C4-2B (cell line): ENCODE measurements at regions not wholly inside any gene's neighbourhood (a gene's known extent, or its start where the extent isn't known, plus 50 kb on each side); places are given as distances from the start of the nearest gene placed in this dataset.

Experiments used
- CTCF ChIP-seq: fragments of 450-650 bp; conservative IDR thresholded peaks from 2 replicates; pipeline ENCODE4 v1.5.1; 2017; ENCODE audit warnings: mild to moderate bottlenecking
- ZFX ChIP-seq: fragments of 450-650 bp; IDR thresholded peaks from 2 replicates; pipeline ENCODE4 v1.6.1; 2017

GRCh38 chr18:57296336-57296735 lies 56.0 kb upstream of the ST8SIA3 start:
- TF ChIP-seq CTCF (no peak), ZFX (no peak)
